ENCODE measurements at regions not wholly inside any gene's neighbourhood (a gene's known extent, or its start where the extent isn't known, plus 50 kb on each side); places are given as distances from the start of the nearest gene placed in this dataset.

GRCh38 chr17:71995590-71995989, 125.2 kb upstream of the SOX9 start:
- TF ChIP-seq CTCF (IDR thresholded peaks at IDR 0.05) (no peak), POLR2A (IDR thresholded peaks at IDR 0.05; ENCODE audit: low read depth) (no peak)
